HEK293 (cell line): ENCODE measurements at regions not wholly inside any gene's neighbourhood (a gene's known extent, or its start where the extent isn't known, plus 50 kb on each side); places are given as distances from the start of the nearest gene placed in this dataset.

Source experiments
- CTCF ChIA-PET: fragments of 350-600 bp; formaldehyde crosslinking; extraction: SDS; loops from one replicate; lab custom pipeline; 2021; ENCODE audit warnings: antibody characterized with exemption; lab: Yijun Ruan, JAX
- POLR2A ChIA-PET: fragments of 300-600 bp; formaldehyde crosslinking; extraction: SDS; loops from one replicate; lab custom pipeline; 2020; ENCODE audit warnings: antibody characterized with exemption, inconsistent platforms; lab: Yijun Ruan, JAX
- H3K27ac ChIP-seq: fragments of 200-500 bp; sonication (Bioruptor generic); 2 replicates; pipeline ENCODE4 v1.5.1; 2014; ENCODE audit warnings: low read depth, low read length, control low read depth, inconsistent platforms; ENCODE audit errors: extremely low read depth
- H3K36me3 ChIP-seq, 2 experiments: fragments of 200-500 bp in 1 of 2; sonication (Bioruptor generic) in 1 of 2; 1 replicate in 1 of 2; 2 replicates in 1 of 2; pipeline ENCODE4 v1.5.1; 2014 to 2017; ENCODE audit warnings: inconsistent platforms in 2 of 2, low read length in 2 of 2; ENCODE audit not compliant: control insufficient read depth in 2 of 2, insufficient read depth in 1 of 2
- H3K4me1 ChIP-seq: fragments of 200-500 bp; sonication (Bioruptor generic); 2 replicates; pipeline ENCODE4 v1.5.1; 2014; ENCODE audit warnings: mild to moderate bottlenecking, low read length, inconsistent platforms; ENCODE audit not compliant: control insufficient read depth, insufficient read depth
- H3K4me3 ChIP-seq: 2 replicates; pipeline ENCODE4 v1.5.1; 2011; ENCODE audit warnings: low read depth, mild to moderate bottlenecking, control low read depth, low read length, moderate library complexity
- H3K9me3 ChIP-seq: fragments of 200-500 bp; sonication (Bioruptor generic); 2 replicates; pipeline ENCODE4 v1.5.1; 2014; ENCODE audit warnings: low read depth, low read length, inconsistent platforms; ENCODE audit not compliant: control insufficient read depth, insufficient read depth
- PBX3 ChIP-seq: sonication (generic); formaldehyde crosslinking; IDR thresholded peaks from 2 replicates; pipeline ENCODE4 v1.8.1; 2022; ENCODE audit warnings: mild to moderate bottlenecking, moderate library complexity, missing genetic modification reagents
- PRDM10 ChIP-seq: fragments of 450-650 bp; formaldehyde crosslinking; IDR thresholded peaks from 2 replicates; pipeline ENCODE4 v1.5.1; 2016; ENCODE audit warnings: missing biosample characterization, missing genetic modification characterization
- PRDM2 ChIP-seq: fragments of 450-650 bp; formaldehyde crosslinking; IDR thresholded peaks from 2 replicates; pipeline ENCODE4 v1.5.1; 2016; ENCODE audit warnings: missing biosample characterization, missing genetic modification characterization, borderline replicate concordance
- SP7 ChIP-seq: fragments of 450-650 bp; formaldehyde crosslinking; IDR thresholded peaks from 2 replicates; pipeline ENCODE4 v1.5.1; 2016; ENCODE audit warnings: missing biosample characterization, missing genetic modification characterization
- WT1 ChIP-seq: fragments of 450-650 bp; formaldehyde crosslinking; IDR thresholded peaks from 2 replicates; pipeline ENCODE4 v1.5.1; 2016; ENCODE audit warnings: missing biosample characterization, missing genetic modification characterization
- YY1 ChIP-seq: fragments of 450-650 bp; formaldehyde crosslinking; IDR thresholded peaks from 2 replicates; pipeline ENCODE4 v1.5.1; 2018; ENCODE audit warnings: missing biosample characterization, missing genetic modification characterization
- ZBTB7A ChIP-seq: fragments of 450-650 bp; formaldehyde crosslinking; IDR thresholded peaks from 2 replicates; pipeline ENCODE4 v1.5.1; 2016; ENCODE audit warnings: low read depth, missing biosample characterization, missing genetic modification characterization
- ZFP69B ChIP-seq: fragments of 450-650 bp; formaldehyde crosslinking; IDR thresholded peaks from 2 replicates; pipeline ENCODE4 v1.5.1; 2016; ENCODE audit warnings: missing biosample characterization, missing genetic modification characterization
- ZNF169 ChIP-seq: fragments of 450-650 bp; formaldehyde crosslinking; IDR thresholded peaks from 2 replicates; pipeline ENCODE4 v1.5.1; 2016; ENCODE audit warnings: missing biosample characterization, missing genetic modification characterization
- ZNF26 ChIP-seq: fragments of 450-650 bp; formaldehyde crosslinking; IDR thresholded peaks from 2 replicates; pipeline ENCODE4 v1.5.1; 2016; ENCODE audit warnings: missing biosample characterization, missing genetic modification characterization
- ZNF366 ChIP-seq: fragments of 450-650 bp; formaldehyde crosslinking; conservative IDR thresholded peaks from 2 replicates; pipeline ENCODE4 v1.5.1; 2016; ENCODE audit warnings: missing biosample characterization, missing genetic modification characterization
- ZNF624 ChIP-seq: fragments of 450-650 bp; formaldehyde crosslinking; IDR thresholded peaks from 2 replicates; pipeline ENCODE4 v1.5.1; 2017; ENCODE audit warnings: missing biosample characterization, missing genetic modification characterization
- TF ChIP-seq, protein P1 (sequence below): fragments of 450-650 bp; IDR thresholded peaks from 2 replicates; pipeline ENCODE4 v1.5.1; 2018; ENCODE audit warnings: missing biosample characterization, mild to moderate bottlenecking, missing genetic modification characterization
- TF ChIP-seq, protein P2 (sequence below): fragments of 450-650 bp; formaldehyde crosslinking; IDR thresholded peaks from 2 replicates; pipeline ENCODE4 v1.5.1; 2017; ENCODE audit warnings: missing biosample characterization, missing genetic modification characterization
- TF ChIP-seq, protein P3 (sequence below): fragments of 450-650 bp; formaldehyde crosslinking; IDR thresholded peaks from 2 replicates; pipeline ENCODE4 v1.5.1; 2017; ENCODE audit warnings: missing biosample characterization, missing genetic modification characterization

DNA sequence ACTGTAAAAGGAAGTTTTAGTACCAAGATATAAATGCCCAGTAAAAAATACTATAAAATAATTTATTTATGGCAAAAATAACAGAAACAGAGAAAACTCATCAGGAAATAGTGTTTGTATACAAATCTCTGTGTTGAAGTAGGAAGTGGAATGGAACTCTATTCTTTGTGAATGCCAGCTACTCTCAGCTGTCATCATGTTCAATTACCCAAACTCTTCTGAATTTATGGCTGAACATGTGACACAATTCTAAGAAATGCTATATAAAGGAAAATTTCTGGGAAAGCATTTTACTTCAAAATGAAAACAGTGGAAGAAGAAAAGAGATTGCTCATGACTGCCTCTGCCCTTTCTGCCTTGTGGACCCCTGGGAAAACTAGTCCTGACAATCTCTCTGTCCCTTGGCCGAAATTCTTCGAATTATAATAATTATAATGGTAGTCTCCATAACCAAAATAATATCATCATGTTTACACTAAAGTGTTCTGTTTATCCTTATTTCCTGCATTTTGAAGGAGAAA, 522.3 kb upstream of the ST8SIA4 start:
- ChIA-PET CTCF (no interaction called here), POLR2A (no interaction called here)
- Histone ChIP-seq H3K36me3 (no peaks in the 10 kb centered on the region), H3K27ac (no peak overlapping the region), H3K9me3 (no peaks in the 10 kb centered on the region; the same call in 1 of the 2 replicates), H3K4me1 (no peaks in the 10 kb centered on the region), H3K4me3 (no peak overlapping the region)
- TF ChIP-seq PRDM10 (tag by site-specific recombination) (no peak), PRDM2 (tag by site-specific recombination) (no peak), YY1 (no peak), ZNF366 (tag by site-specific recombination) (no peak), ZBTB7A (tag by site-specific recombination) (no peak), WT1 (tag by site-specific recombination) (no peak), ZNF169 (no peak), ZNF624 (tag by site-specific recombination) (no peak), PBX3 (CRISPR knock-in tag) (no peak), SP7 (tag by site-specific recombination) (no peak), ZNF26 (no peak), ZFP69B (tag by site-specific recombination) (no peak)
- TF ChIP-seq, protein P1, sequence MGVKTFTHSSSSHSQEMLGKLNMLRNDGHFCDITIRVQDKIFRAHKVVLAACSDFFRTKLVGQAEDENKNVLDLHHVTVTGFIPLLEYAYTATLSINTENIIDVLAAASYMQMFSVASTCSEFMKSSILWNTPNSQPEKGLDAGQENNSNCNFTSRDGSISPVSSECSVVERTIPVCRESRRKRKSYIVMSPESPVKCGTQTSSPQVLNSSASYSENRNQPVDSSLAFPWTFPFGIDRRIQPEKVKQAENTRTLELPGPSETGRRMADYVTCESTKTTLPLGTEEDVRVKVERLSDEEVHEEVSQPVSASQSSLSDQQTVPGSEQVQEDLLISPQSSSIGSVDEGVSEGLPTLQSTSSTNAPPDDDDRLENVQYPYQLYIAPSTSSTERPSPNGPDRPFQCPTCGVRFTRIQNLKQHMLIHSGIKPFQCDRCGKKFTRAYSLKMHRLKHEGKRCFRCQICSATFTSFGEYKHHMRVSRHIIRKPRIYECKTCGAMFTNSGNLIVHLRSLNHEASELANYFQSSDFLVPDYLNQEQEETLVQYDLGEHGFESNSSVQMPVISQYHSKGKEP, result no peak
- TF ChIP-seq, protein P2, sequence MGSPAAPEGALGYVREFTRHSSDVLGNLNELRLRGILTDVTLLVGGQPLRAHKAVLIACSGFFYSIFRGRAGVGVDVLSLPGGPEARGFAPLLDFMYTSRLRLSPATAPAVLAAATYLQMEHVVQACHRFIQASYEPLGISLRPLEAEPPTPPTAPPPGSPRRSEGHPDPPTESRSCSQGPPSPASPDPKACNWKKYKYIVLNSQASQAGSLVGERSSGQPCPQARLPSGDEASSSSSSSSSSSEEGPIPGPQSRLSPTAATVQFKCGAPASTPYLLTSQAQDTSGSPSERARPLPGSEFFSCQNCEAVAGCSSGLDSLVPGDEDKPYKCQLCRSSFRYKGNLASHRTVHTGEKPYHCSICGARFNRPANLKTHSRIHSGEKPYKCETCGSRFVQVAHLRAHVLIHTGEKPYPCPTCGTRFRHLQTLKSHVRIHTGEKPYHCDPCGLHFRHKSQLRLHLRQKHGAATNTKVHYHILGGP (tag by site-specific recombination), result no peak
- TF ChIP-seq, protein P3, sequence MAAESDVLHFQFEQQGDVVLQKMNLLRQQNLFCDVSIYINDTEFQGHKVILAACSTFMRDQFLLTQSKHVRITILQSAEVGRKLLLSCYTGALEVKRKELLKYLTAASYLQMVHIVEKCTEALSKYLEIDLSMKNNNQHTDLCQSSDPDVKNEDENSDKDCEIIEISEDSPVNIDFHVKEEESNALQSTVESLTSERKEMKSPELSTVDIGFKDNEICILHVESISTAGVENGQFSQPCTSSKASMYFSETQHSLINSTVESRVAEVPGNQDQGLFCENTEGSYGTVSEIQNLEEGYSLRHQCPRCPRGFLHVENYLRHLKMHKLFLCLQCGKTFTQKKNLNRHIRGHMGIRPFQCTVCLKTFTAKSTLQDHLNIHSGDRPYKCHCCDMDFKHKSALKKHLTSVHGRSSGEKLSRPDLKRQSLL (tag by site-specific recombination), result no peak
- TF ChIP-seq, all 188 proteins: peak for 0
